ENCODE measurements at regions not wholly inside any gene's neighbourhood (a gene's known extent, or its start where the extent isn't known, plus 50 kb on each side); places are given as distances from the start of the nearest gene placed in this dataset.

DNA sequence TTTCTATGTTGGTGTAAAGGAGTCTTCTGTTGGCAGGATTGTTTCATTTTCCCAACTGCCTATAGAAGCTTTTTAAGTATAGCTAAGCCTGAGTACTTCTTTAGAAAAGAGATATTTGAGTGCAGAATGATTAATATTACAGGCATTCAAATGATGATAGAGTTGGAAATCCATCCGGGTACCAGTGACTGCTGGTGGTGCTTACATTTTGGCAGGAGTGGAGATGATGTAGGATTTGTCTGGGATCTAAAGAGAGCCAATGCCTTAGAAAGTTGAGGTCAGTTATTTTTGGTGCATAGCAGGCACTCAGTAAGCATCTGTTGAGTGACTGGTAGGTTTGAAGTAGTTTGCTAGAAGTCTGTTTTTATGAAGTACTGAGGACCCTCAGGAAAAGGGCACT lies 433.5 kb downstream of the DMAC1 start:
- Histone ChIP-seq H3K4me3 (ENCODE audit: low read depth, low read length) (no peak overlapping the region), H3K36me3 (ENCODE audit: control insufficient read depth, insufficient read depth, low read length) (no peaks in the 10 kb centered on the region), H3K27me3 (ENCODE audit: control insufficient read depth, insufficient read depth, low read length) (no peaks in the 10 kb centered on the region)
- TF ChIP-seq, protein P1, sequence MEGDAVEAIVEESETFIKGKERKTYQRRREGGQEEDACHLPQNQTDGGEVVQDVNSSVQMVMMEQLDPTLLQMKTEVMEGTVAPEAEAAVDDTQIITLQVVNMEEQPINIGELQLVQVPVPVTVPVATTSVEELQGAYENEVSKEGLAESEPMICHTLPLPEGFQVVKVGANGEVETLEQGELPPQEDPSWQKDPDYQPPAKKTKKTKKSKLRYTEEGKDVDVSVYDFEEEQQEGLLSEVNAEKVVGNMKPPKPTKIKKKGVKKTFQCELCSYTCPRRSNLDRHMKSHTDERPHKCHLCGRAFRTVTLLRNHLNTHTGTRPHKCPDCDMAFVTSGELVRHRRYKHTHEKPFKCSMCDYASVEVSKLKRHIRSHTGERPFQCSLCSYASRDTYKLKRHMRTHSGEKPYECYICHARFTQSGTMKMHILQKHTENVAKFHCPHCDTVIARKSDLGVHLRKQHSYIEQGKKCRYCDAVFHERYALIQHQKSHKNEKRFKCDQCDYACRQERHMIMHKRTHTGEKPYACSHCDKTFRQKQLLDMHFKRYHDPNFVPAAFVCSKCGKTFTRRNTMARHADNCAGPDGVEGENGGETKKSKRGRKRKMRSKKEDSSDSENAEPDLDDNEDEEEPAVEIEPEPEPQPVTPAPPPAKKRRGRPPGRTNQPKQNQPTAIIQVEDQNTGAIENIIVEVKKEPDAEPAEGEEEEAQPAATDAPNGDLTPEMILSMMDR (IDR thresholded peaks at IDR 0.05; ENCODE audit: insufficient read depth, low read length, severe bottlenecking): no peak
- DNase-seq (ENCODE audit: low read depth) (no peak), FAIRE-seq (no peak)

- DNase-seq (ENCODE audit: low read depth) (no peak), FAIRE-seq (no peak)
- TF ChIP-seq, protein P1 (IDR thresholded peaks at IDR 0.05; ENCODE audit: insufficient read depth, low read length, severe bottlenecking): no peak
These were observed 435.7 kb downstream of the DMAC1 start for GRCh38 chr9:7363777-7364477.

GRCh38 chr9:7360513-7360912 lies 439.1 kb downstream of the DMAC1 start:
- Histone ChIP-seq H3K27me3 (ENCODE audit: control insufficient read depth, insufficient read depth, low read length) (no peaks in the 10 kb centered on the region), H3K4me3 (ENCODE audit: low read depth, low read length) (no peak overlapping the region), H3K36me3 (ENCODE audit: control insufficient read depth, insufficient read depth, low read length) (no peaks in the 10 kb centered on the region)
- DNase-seq (ENCODE audit: low read depth): no peak
- FAIRE-seq: no peak
- TF ChIP-seq, protein P1 (IDR thresholded peaks at IDR 0.05; ENCODE audit: insufficient read depth, low read length, severe bottlenecking): no peak

More at GRCh38 chr9:7363777-7364477, 435.7 kb downstream of the DMAC1 start:
- H3K36me3 ChIP-seq (ENCODE audit: control insufficient read depth, insufficient read depth, low read length): no peaks in the 10 kb centered on the region
- no peak overlapping the region for H3K4me3 ChIP-seq (ENCODE audit: low read depth, low read length)
- no peaks in the 10 kb centered on the region for H3K27me3 ChIP-seq (ENCODE audit: control insufficient read depth, insufficient read depth, low read length)

GRCh38 chr9:7358876-7359275 lies 440.7 kb downstream of the DMAC1 start:
- FAIRE-seq (no peak), DNase-seq (ENCODE audit: low read depth) (no peak)
- H3K36me3 ChIP-seq (ENCODE audit: control insufficient read depth, insufficient read depth, low read length): no peaks in the 10 kb centered on the region
- H3K27me3 ChIP-seq (ENCODE audit: control insufficient read depth, insufficient read depth, low read length): no peaks in the 10 kb centered on the region
- TF ChIP-seq, protein P1 (IDR thresholded peaks at IDR 0.05; ENCODE audit: insufficient read depth, low read length, severe bottlenecking): no peak
- no peak overlapping the region for H3K4me3 ChIP-seq (ENCODE audit: low read depth, low read length)

GRCh38 chr9:7354704-7355103 lies 444.9 kb downstream of the DMAC1 start:
- no peak for FAIRE-seq
- DNase-seq (ENCODE audit: low read depth): no peak
- Histone ChIP-seq H3K4me3 (ENCODE audit: low read depth, low read length) (no peak overlapping the region), H3K27me3 (ENCODE audit: control insufficient read depth, insufficient read depth, low read length) (no peaks in the 10 kb centered on the region), H3K36me3 (ENCODE audit: control insufficient read depth, insufficient read depth, low read length) (no peaks in the 10 kb centered on the region)
- TF ChIP-seq, protein P1 (IDR thresholded peaks at IDR 0.05; ENCODE audit: insufficient read depth, low read length, severe bottlenecking): no peak

GRCh38 chr9:7348692-7349091 lies 450.9 kb downstream of the DMAC1 start:
- TF ChIP-seq, protein P1 (IDR thresholded peaks at IDR 0.05; ENCODE audit: insufficient read depth, low read length, severe bottlenecking): no peak
- DNase-seq (ENCODE audit: low read depth) (no peak), FAIRE-seq (no peak)
- H3K27me3 ChIP-seq (ENCODE audit: control insufficient read depth, insufficient read depth, low read length): no peaks in the 10 kb centered on the region
- no peaks in the 10 kb centered on the region for H3K36me3 ChIP-seq (ENCODE audit: control insufficient read depth, insufficient read depth, low read length)
- H3K4me3 ChIP-seq (ENCODE audit: low read depth, low read length): no peak overlapping the region
